NCI-H1417 treated with DMSO at 0.1 percent for 48 hours (cell line): ENCODE measurements at regions not wholly inside any gene's neighbourhood (a gene's known extent, or its start where the extent isn't known, plus 50 kb on each side); places are given as distances from the start of the nearest gene placed in this dataset.

Experiments used
- DNase-seq: peaks from one replicate; lab custom pipeline; 2025; lab: John Stamatoyannopoulos, UW

DNA sequence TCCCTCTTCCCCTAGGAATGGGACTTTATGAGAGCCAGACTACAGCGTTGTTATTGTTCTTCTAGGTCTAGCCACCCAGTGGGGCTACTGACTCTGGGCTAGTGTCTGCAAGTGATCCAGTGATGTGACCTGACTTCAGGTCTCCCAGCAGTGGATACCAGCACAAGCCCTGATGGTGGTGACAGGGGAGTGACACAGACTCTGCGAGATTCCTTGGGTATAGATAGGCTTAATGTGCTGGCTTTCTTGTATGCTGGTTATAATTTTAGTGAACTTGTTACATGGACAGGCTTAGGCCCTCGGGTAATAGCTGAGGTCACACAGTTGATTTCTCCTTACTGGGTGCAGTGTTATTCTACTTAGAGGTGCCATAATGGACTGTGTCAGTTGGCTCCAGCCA, 106.9 kb downstream of the TBC1D30 start:
- no peak for DNase-seq

DNA sequence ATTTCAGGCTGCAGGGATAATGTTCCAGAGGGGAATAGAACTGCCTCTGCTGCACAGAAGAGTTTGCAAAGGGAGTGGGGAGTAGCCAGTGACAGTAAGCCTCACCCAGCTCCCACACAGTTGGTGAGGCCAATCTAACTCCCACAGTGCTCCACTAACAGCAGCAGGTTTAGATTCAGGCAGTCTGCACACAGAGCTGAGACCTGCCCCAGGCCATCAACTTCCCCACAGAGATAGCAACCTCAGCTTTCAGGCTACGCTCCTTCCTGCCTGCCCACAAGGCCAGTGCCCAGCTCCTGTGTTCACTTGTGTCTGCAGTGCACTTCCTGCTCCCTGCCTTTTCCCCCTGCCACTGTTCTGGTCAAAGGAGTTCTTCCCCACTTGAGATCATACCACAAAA, 107.5 kb downstream of the TBC1D30 start:
- DNase-seq = no peak

DNA sequence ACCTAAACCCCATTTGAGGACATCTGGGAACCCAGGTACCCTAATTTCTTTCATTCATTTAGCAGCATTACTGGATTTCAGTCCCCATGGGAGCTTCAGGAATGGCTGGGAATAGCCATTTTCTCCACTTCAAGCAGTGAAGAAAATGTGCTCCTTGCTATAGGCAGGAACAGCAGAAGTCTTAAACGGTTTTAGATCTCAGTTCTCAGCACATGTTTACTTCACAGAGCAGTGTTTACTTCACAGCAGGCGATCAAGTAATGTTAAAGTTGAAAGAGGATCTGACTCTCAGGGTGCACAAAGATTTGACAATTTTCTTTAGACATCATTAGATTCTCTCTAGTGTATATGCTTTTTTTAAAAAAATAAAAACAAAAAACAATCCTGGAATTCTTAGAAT, 109.3 kb downstream of the TBC1D30 start:
- no peak for DNase-seq

DNA sequence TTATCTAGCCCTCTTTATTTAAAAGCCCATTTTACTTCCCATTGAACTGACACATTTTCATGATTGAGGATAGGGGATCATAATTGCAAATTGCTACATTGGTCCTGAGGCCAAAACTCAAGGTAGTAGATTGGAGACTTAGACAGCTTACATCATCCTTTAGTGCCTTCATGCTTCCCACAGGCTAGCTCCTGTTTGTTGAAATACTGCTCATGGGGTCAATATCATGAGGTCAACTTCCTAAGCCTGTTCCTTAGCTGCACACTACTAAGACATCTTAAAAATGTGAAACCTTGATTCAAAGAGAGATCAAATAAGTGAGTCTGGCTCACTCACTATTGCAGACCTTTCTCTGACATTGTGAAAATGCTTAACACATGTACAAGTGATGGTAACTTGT, 113.0 kb downstream of the TBC1D30 start:
- no peak for DNase-seq

DNA sequence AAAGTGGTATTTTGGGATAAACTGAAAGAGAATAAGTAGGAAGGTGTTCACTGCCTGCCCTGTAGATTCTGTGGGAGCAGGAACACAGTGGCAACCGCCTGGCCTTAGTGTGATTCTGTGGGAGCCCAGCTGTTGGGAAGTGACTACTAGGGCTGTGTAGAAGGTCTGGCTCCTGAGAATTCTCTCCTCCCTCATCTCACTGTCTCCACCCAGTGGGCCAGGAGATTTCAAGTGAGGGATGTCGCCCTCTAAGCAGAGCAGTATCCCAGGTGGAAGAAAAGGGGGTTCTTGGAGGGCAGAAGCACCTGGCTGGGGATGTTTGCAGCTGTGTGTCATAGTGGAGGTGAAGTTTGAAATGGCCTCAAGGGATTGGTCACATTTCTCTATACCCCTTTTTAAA, 113.7 kb downstream of the TBC1D30 start:
- DNase-seq = no peak

DNA sequence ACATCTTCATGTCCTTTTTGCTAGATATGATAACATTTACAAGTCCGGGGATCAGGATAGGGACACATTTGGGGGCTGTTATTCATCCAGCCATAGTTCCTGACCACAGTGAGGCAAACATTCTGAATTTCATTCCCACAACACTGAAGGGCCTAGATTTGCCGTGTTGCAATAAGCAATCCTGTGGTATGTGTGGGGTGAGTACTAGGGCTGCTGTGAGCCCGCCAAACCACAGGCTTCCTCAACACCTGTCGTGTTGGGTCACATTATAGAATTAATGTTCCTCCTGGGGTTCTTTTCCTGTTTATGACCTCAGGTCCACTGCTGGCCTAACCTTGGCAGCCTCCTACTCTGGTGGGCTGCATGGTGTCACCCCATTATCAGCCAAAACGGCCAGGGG, 119.2 kb downstream of the TBC1D30 start:
- no peak for DNase-seq

DNA sequence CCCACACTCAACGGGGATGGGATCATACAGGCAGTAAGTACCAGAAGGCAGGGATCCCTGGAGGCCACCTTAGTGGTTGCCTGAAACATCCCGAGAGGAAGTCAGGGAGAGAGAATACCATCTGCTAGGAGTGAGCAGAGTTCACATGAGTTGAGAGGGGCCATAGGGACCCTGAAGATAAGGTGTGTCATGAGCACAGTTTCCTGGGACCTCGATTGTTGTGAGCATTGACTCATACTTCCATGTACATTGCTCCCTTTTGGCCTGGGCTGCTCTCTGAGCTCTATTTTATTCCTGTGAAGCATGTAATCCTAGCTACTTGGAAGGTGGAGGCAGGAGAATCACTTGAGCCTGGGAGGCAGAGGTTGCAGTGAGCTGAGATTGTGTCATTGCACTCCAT, 120.5 kb downstream of the TBC1D30 start:
- no peak for DNase-seq

DNA sequence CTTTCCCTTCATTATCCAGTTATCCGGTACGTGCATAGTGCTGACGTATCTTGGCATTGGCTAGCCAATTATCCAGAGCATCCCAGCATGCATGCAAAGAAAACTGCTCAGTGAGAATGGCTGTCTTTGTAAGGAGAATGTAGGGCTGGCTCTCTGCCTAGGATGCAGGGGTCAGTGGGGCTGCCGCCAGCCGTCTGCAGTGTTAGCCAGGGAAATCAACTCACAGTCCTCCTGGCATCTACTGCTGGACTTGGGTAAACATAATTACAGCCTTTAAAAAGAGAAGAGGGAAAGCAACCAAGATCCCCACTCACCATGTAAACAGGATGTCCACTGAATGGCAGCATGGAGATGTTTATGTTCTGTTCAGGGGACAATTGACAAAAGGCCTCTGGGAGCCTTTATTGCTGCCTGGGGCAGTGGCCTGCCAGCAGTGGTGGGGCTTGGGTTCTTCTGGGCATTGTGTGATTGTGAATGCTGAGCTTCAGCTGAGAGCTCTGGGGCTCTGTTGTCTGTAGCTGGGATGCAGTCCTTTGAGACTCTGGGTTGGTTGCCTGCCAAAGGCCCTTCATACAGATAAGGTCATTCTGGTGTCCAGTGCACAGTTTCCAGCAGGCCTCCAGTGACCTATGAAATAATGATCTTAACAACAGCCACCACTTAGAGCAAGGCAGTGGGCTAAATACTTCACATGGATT, 121.8 kb downstream of the TBC1D30 start:
- peak; percentile 41 for DNase-seq

DNA sequence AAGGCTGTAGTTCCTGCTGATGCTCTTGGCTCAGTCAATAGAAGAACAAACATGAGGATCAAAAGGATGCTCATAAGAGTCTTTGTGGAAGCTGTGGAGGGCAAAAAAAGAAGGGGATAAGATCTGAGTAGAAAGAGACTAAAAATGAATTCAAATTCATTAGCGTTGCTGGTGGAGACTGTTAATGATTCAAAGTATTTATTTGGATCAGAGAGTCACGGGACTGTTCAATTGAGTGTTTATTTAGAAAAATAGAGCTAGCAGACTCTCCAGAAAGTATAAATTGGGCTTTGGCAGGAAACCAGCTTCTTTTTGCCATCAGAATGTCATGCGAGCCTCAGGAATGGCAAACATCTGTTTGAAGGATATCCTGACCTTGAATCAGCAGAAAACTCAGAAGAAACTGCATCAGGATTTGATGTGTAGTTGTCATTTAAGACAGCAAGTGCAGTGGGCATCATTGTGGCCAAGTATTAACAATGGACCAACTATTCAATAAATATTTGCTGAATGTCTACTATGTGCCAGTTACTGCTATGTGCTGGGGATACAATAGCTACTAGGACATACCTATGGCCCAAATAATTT, 126.4 kb downstream of the TBC1D30 start:
- DNase-seq = no peak

DNA sequence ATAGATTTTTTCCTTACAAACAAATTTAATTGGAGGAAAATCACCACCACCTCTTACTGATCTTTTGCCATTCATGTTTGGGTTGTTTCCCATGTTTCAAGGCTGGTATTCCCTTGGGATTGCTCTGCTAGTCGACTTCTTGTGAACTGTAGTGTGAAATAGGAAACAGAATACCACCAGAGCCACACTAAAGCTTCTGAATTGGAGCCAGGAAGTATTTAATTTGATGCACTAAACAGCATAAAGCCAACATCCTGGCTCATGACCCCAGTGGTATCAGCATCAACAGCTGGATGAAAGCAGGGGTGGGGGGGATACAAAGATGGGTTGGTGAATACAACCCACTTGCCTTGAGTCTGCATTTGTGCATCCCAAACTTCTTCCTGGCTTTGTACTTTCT, 127.5 kb downstream of the TBC1D30 start:
- DNase-seq = no peak

DNA sequence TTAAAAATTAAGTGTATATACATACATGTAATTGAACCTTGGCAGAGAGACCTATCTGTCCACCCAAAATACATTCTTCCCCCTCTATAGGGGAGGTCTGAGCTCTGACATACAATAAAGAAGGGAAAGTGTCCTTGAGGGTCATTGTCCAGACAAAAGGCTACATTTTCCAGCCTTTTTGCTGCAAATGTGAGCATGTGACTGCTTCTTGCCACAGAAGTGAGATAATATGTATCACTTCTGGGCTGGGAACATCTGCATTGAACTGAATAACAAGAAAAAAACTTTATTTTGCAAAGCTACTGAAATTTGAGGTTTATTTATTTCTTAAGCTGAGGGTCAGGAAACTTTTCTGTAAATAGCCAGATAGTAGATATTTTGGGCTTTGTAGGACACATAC, 131.3 kb downstream of the TBC1D30 start:
- no peak for DNase-seq

DNA sequence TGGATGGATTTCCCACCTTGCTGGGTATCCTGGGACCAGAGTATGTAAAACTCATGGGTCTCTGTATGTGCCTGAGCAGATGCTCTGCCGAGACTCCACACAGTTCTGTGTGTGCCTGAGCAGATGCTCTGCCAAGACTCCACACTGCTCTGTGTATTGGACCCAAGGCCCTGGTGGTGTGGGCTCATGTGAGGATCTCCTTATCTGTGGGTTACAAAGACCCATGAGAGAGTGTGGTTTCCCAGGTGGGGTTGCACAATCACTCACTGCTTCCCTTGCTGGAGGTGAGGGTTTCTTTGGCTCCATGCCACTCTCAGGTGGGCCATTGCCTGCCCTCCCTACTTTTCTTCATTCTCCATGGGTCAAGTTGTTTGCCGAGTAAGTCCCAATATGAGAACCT, 141.5 kb downstream of the TBC1D30 start:
- DNase-seq = no peak

DNA sequence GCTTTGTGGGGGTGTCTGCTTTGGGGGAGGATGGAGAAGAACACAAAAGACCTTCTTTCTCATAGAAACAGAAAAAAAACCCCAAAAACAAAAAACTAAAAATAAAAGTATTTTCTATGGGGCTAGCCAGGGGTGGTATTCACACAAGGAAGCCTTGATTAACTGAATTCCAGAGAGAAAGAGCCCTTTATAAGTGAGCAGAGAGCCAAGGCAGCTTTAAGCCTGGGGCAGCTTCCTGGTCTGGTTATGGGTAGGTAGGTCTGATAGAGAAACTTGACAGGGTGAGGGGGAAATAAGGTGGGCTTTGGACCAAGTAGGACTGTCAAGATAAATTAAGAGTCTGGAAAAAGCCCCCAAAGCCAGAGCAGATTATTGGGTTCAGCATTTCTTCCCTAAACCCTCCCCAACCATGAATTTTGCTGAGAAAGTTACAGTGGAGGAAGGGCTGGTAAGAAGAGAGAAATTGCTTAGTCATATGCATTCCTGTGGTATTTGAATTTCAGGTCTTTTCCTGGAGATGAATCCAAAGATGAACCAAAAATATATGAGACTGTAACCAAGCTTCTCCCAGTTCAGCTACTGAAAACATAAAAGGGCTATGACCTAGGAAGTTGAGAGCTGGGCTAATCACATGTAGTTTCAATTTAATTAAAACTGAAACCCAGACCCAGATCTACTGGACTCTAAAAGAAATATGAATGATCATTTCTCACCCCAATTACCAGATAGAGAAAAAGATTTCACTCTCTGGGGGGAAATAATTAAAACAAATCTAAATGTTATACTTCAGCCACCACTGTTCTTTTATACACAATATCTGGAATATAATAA, 144.8 kb downstream of the TBC1D30 start:
- DNase-seq = no peak

DNA sequence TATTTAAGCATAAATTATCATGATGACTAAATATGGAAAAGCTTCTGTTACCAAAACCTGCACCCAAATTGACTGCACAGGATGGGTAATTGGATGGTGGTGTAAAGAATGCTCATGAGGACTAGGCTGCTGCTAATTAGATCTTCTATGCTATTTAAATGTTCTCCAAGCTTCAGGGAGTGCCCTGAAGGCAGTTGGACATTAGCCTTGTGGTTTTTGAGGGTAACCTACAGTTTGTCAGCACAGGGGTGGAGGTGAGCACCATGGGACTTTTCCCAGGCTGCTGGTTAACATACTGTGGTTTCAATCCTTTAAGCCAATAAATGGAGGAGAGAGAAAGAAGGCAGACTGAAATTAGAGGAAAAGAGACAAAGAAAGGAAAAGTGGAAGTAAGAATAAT, 145.0 kb downstream of the WIF1 start:
- no peak for DNase-seq

DNA sequence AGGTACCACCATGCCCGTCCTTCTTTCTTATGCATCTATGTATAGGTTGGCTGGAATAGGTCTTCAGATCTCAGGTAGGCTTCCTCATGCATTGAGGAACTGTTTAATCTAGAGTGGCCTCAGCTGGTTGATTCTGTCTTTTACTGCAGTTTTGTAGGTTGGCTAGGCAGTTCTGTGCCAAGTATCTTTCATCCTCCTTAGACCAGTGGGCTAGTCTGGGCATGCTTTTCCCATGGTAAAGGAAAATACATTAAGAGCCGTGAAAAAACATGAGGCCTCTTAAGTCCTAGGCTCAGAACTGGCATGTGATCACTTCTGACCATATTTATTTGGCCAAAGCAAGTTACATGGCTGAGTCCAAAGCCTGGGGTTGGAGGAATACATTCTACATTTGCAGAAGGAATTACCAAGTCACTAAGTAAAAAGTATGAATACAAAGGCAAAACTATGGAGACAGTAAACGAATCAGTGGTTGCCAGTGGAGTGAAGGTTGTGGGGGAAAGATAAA, 137.3 kb downstream of the WIF1 start:
- DNase-seq = no peak

DNA sequence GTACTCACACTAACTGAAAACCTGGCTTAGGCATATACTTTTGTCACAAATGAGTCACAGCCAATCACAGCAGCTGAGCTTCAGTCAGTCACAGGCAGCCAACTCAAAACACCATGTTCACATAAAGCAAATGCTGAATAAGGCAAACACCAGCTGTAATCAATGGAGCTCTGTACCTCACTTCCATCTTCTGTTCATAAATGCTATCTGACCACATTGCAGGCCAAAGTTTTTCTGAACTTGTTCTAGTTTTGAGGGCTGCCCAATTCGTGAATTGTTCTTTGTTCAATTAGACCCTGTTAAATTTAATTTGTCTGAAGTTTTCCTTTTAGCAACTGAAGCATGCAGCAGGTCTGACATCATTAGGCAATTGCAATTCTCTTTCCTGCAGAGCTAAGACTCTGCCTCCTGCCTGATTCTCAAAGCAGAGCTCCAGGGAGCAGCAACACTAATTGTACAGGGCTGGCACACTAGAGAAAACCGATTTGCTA, 129.9 kb downstream of the WIF1 start:
- no peak for DNase-seq

DNA sequence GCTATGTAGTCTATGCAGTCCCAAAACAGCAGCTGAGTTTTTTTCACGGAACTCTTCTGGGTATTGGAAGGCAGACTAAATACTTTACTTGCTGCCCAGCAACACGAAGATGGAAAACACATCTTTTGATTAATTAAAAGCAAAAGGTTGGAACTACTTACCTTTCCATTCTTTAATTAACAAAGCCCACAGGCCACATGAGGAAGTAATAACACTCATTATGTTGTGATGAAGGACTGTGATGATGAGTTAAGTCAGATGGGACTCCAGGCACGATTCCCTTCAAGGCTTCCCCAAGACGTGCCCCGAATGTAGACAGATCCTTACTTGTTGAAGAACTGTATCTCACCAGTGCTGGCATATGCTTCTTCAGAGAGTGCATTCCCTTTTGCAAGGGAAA, 129.0 kb downstream of the WIF1 start:
- no peak for DNase-seq

DNA sequence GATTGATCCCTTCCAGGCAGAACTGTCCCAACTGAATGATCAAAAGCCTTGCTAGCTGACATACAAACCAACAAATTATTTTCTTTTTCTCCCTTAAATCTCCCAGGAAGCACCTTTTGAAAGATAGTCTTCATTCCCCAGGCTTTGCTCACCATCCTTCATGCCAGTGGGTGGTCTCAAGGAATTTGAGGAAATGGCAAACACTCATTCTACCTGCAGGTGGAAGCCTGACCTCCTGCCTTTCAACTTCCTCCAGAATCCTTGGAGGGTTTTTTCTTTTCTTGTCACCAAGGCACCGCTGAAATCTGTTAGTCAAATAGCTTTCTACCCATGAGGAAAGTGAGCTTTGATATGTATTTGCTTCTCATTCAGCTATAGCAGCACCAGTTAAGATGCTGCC, 128.5 kb downstream of the WIF1 start:
- DNase-seq = no peak

DNA sequence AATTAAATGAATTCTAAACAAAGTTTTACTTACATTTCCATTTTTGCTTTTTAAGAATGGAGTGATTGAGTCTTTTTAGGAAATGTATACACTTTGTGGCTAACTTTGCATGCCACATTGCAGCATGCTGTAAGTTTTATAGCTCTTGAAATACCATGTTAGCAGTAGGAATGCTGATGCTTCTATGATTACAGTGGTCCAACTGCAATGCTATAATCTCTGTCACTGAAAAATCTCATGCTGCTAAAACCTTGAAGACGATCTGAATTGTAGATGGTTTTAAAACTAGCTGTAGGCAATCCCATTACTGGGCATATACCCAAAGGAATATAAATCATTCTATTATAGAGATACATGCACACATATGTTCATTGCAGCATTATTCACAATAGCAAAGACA, 127.6 kb downstream of the WIF1 start:
- no peak for DNase-seq

DNA sequence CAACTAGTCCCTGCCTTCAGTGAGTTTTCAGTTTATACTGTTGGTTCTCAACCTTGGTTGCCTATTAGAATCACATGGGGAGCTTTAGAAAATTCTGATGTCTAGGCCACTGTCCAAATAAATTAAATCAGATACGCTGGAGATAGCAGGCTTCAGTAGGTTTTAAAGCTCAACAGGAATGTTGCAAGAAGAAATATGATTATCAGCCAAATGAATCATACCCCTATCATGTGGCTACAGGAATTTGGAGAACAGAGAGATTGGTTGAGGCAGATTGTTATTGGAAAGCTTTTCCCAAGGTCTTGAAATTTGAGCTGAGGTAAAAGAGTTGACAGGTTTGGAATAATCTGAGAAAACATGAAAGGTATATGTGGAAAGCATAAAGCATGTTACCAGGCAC, 125.3 kb downstream of the WIF1 start:
- DNase-seq = no peak

DNA sequence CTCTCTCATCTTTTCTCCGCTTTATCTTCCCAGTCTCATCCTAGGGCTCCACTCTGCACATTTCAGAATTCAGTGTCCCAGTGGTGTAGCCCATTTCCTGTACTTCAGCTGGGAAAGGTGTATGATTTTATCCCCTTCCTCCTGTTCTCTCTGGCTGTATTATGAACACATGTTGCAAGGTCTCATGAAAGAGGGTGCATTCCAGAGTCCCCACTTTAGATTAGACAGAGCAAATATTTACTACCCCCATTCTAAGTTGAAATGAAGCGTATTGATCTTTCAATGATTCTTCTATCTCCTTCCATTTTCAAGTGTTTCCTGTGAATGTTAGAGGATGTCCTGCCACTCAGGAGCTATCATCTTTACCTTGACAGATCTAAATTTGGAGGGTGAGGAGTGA, 123.2 kb downstream of the WIF1 start:
- no peak for DNase-seq

DNA sequence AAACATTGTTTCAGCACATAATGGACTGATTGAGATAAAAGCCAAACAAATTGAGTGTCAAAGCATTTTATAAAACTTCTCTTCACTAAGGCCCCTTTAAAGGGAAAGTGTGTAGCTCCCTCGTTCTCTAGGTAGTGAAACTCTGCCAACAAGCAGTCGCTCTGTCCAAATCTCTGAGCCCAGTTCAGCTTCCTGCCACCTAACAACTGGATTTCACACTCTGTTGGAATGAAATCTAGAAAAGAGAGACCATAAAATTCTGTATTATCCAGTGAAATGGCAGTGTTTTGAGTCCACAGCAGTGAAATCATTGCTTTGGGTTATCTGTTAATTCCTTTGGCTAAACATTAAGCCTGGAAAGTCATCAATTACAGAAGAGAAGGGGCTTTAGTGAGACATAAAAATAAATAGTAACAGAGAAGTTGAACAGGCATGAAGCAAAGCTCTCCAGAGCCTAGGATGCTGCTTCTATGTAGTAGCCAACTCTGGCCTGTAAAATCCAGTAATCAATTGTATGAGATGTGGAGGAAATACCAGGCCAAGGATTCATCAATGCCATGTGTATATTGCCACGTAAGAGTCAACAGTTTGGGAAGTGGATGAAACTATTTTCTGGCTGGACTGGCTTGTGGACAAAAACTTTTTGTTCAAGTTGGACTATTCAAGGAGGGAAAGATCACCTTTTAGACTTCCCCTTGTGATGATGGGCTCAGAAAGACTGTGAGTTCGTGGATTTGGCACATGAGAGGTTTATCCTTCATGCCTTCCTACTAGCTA, 122.5 kb downstream of the WIF1 start:
- DNase-seq = no peak

DNA sequence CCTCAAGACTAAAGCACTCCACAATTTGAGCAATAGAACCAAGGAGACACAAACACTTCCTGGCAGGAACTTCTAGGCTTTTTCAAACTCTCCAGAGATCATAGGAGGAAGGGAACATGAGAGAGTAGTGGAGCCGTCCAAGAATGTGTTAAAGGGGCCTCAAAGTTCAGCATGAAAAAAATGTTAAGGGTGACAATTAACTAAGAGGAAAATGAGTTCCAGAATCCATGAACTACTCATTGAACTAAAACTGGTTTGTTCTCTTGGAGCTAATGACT, 122.0 kb downstream of the WIF1 start:
- DNase-seq = no peak
